PC-9 (cell line): ENCODE measurements at regions not wholly inside any gene's neighbourhood (a gene's known extent, or its start where the extent isn't known, plus 50 kb on each side); places are given as distances from the start of the nearest gene placed in this dataset.

Experiments
- BruUV-seq: library from RNA; stranded (reverse); fragments of 400-500 nt; replicated peaks from 2 replicates; lab custom pipeline; 2021; lab: Mats Ljungman, UMichigan
- CTCF ChIA-PET: fragments of 300-600 bp; sonication (Branson Sonifier 250); formaldehyde crosslinking; loops from one replicate; lab custom pipeline; 2022; ENCODE audit warnings: antibody characterized with exemption; lab: Charles Lee
- POLR2A ChIA-PET: fragments of 300-600 bp; sonication (Branson Sonifier 250); formaldehyde crosslinking; loops from one replicate; lab custom pipeline; 2022; ENCODE audit warnings: antibody characterized with exemption; ENCODE audit not compliant: unreplicated experiment; lab: Charles Lee
- DNase-seq, 2 experiments: peaks; one replicate each; pipeline versions ENCODE4 v3.0.0 to v3.0.0-alpha.2; 2015 to 2022; ENCODE audit warnings: mixed read lengths in 1 of 2
- H2AFZ ChIP-seq: fragments of 200-600 bp; sonication (generic); 2 replicates; pipeline ENCODE4 v1.8.1; 2017; ENCODE audit warnings: antibody characterized with exemption
- H3F3A ChIP-seq: fragments of 200-600 bp; sonication (generic); 2 replicates; pipeline ENCODE4 v1.8.1; 2017; ENCODE audit warnings: antibody characterized with exemption, mild to moderate bottlenecking, low read depth; ENCODE audit not compliant: insufficient read depth
- H3K27ac ChIP-seq: fragments of 200-600 bp; sonication (generic); 2 replicates; pipeline ENCODE4 v1.6.1; 2016; ENCODE audit warnings: mixed run types
- H3K27me3 ChIP-seq: fragments of 200-600 bp; sonication (generic); 2 replicates; pipeline ENCODE4 v1.6.1; 2016; ENCODE audit warnings: low read depth, mixed run types; ENCODE audit not compliant: insufficient read depth
- H3K36me3 ChIP-seq: fragments of 200-600 bp; sonication (generic); 2 replicates; pipeline ENCODE4 v1.6.1; 2016; ENCODE audit warnings: low read depth, mixed run types
- H3K4me1 ChIP-seq: fragments of 200-600 bp; sonication (generic); replicated peaks from 2 replicates; pipeline ENCODE4 v1.6.1; 2016; ENCODE audit warnings: mixed run types; ENCODE audit not compliant: insufficient read depth
- H3K4me2 ChIP-seq: fragments of 200-600 bp; sonication (generic); 2 replicates; pipeline ENCODE4 v1.6.1; 2017; ENCODE audit warnings: mixed run types
- H3K4me3 ChIP-seq: fragments of 200-600 bp; sonication (generic); 2 replicates; pipeline ENCODE4 v1.6.1; 2016; ENCODE audit warnings: mixed run types
- H3K79me2 ChIP-seq: fragments of 200-600 bp; sonication (generic); 2 replicates; pipeline ENCODE4 v1.6.1; 2017; ENCODE audit warnings: low read depth, mixed run types
- H3K9me2 ChIP-seq: fragments of 200-600 bp; sonication (generic); 2 replicates; pipeline ENCODE4 v1.8.1; 2017; ENCODE audit warnings: mild to moderate bottlenecking; ENCODE audit not compliant: insufficient read depth
- H3K9me3 ChIP-seq: fragments of 200-600 bp; sonication (generic); 2 replicates; pipeline ENCODE4 v1.8.1; 2016; ENCODE audit warnings: low read depth; ENCODE audit not compliant: insufficient read depth
- H4K20me1 ChIP-seq: fragments of 200-600 bp; sonication (generic); 2 replicates; pipeline ENCODE4 v1.8.1; 2017; ENCODE audit not compliant: insufficient read depth
- CTCF ChIP-seq: fragments of 200-600 bp; sonication (generic); conservative IDR thresholded peaks from 2 replicates; pipeline ENCODE4 v1.6.1; 2017; ENCODE audit warnings: mixed run types, antibody characterized with exemption, mild to moderate bottlenecking, moderate library complexity
- EZH2 ChIP-seq: fragments of 200-600 bp; sonication (generic); IDR thresholded peaks from 2 replicates; pipeline ENCODE4 v1.8.0; 2017; ENCODE audit warnings: antibody characterized with exemption, low read depth
- intact Hi-C: fragments of 100-400 bp; cut with micrococcal nuclease; formaldehyde crosslinking; loops from one replicate; pipeline ENCODE4 v1.10.0; 2022; ENCODE audit not compliant: unreplicated experiment

GRCh38 chrX:16427668-16428067 lies 222.3 kb upstream of the S100G start:
- ChIA-PET POLR2A (no interaction called here), CTCF (no interaction called here)
- no peak for DNase-seq
- H3F3A ChIP-seq = no peaks in the 10 kb centered on the region
- H4K20me1 ChIP-seq = no peaks in the 10 kb centered on the region
- no peaks in the 10 kb centered on the region for H3K4me1 ChIP-seq
- BruUV-seq = no TSS peak
- no peaks in the 10 kb centered on the region for H3K9me2 ChIP-seq
- intact Hi-C loops = no loop called here
- no peak overlapping the region for H3K4me2 ChIP-seq
- TF ChIP-seq CTCF = no peak
- no peaks in the 10 kb centered on the region for H3K36me3 ChIP-seq
- H3K4me3 ChIP-seq = no peak overlapping the region
- H3K27me3 ChIP-seq = no peaks in the 10 kb centered on the region
- H3K79me2 ChIP-seq = no peaks in the 10 kb centered on the region
- H2AFZ ChIP-seq = no peak overlapping the region
- no peak overlapping the region for H3K27ac ChIP-seq
- H3K9me3 ChIP-seq = no peaks in the 10 kb centered on the region

- no peaks in the 10 kb centered on the region for H3K79me2 ChIP-seq
- no peak overlapping the region for H2AFZ ChIP-seq
- H3K9me2 ChIP-seq = no peaks in the 10 kb centered on the region
- DNase-seq = no peak
- no peak overlapping the region for H3K27ac ChIP-seq
- no peak overlapping the region for H3K4me3 ChIP-seq
- H3K4me2 ChIP-seq = no peak overlapping the region
- POLR2A ChIA-PET = interaction anchor here (0.6 kb wide), 1 partner anchor 255 kb away, joined by 3 read pairs; no protein-coding TSS in a partner anchor
- CTCF ChIA-PET = no interaction called here
- intact Hi-C loops = no loop called here
- H3K4me1 ChIP-seq = no peaks in the 10 kb centered on the region
- no peaks in the 10 kb centered on the region for H3K27me3 ChIP-seq
- H4K20me1 ChIP-seq = no peaks in the 10 kb centered on the region
- no peaks in the 10 kb centered on the region for H3K9me3 ChIP-seq
- BruUV-seq = no TSS peak
- TF ChIP-seq CTCF = no peak
- TF ChIP-seq EZH2 = no peak
- H3K36me3 ChIP-seq = no peaks in the 10 kb centered on the region
- no peaks in the 10 kb centered on the region for H3F3A ChIP-seq
These were observed 220.6 kb upstream of the S100G start for GRCh38 chrX:16429406-16429805.

GRCh38 chrX:16431266-16431665 lies 218.7 kb upstream of the S100G start:
- intact Hi-C loops = no loop called here
- BruUV-seq = no TSS peak
- no peaks in the 10 kb centered on the region for H3K9me3 ChIP-seq
- ChIA-PET POLR2A (no interaction called here), CTCF (no interaction called here)
- H3K27me3 ChIP-seq = no peaks in the 10 kb centered on the region
- no peaks in the 10 kb centered on the region for H3F3A ChIP-seq
- H2AFZ ChIP-seq = no peak overlapping the region
- no peak overlapping the region for H3K4me3 ChIP-seq
- no peak for TF ChIP-seq EZH2
- no peak for TF ChIP-seq CTCF
- H3K4me1 ChIP-seq = no peaks in the 10 kb centered on the region
- H3K36me3 ChIP-seq = no peaks in the 10 kb centered on the region
- DNase-seq = no peak
- H3K4me2 ChIP-seq = no peak overlapping the region
- H3K79me2 ChIP-seq = no peaks in the 10 kb centered on the region
- H4K20me1 ChIP-seq = no peaks in the 10 kb centered on the region
- H3K9me2 ChIP-seq = no peaks in the 10 kb centered on the region
- no peak overlapping the region for H3K27ac ChIP-seq
